ENCODE measurements at regions not wholly inside any gene's neighbourhood (a gene's known extent, or its start where the extent isn't known, plus 50 kb on each side); places are given as distances from the start of the nearest gene placed in this dataset.

- no peaks in the 10 kb centered on the region for H3K9me3 ChIP-seq
- 80 to 87% methylated on average over 11 of the region's 11 CpGs for WGBS, 2 donors
- no peaks in the 10 kb centered on the region for H3K36me3 ChIP-seq
- H3K27ac ChIP-seq: no peak overlapping the region
- no peak for TF ChIP-seq POLR2A (IDR thresholded peaks at IDR 0.05)
- no peak for TF ChIP-seq CTCF (IDR thresholded peaks at IDR 0.05)
- TF ChIP-seq EP300 (IDR thresholded peaks at IDR 0.05): no peak
- H3K27me3 ChIP-seq: no peaks in the 10 kb centered on the region
- peaks cover 0 to 8% (median 0%) of the 10 kb centered on the region in 4 donors for H3K4me1 ChIP-seq
- no peak overlapping the region for H3K4me3 ChIP-seq
- DNase-seq (ENCODE audit: low spot score in 2 of 2): no peak
These were observed 1145.2 kb downstream of the BRD1 start for GRCh38 chr22:48682504-48682903.

GRCh38 chr22:48680601-48681000 is 1147.1 kb downstream of the BRD1 start:
- TF ChIP-seq POLR2A (IDR thresholded peaks at IDR 0.05): no peak
- no peak for TF ChIP-seq CTCF (IDR thresholded peaks at IDR 0.05)
- TF ChIP-seq EP300 (IDR thresholded peaks at IDR 0.05): no peak
- no peaks in the 10 kb centered on the region for H3K36me3 ChIP-seq
- H3K4me3 ChIP-seq: no peak overlapping the region
- H3K27me3 ChIP-seq: no peaks in the 10 kb centered on the region
- WGBS, 2 donors: 62 to 86% methylated on average over 4 to 10 of the region's 11 CpGs
- peaks cover 0 to 8% (median 0%) of the 10 kb centered on the region in 4 donors for H3K4me1 ChIP-seq
- H3K27ac ChIP-seq: no peak overlapping the region
- H3K9me3 ChIP-seq: no peaks in the 10 kb centered on the region
- no peak for DNase-seq (ENCODE audit: low spot score in 2 of 2)

- 80 to 85% methylated on average over 27 of the region's 28 CpGs for WGBS, 2 donors
- no peak overlapping the region for H3K27ac ChIP-seq
- H3K27me3 ChIP-seq: no peaks in the 10 kb centered on the region
- no peaks in the 10 kb centered on the region for H3K9me3 ChIP-seq
- no peak overlapping the region for H3K4me3 ChIP-seq
- no peak for DNase-seq (ENCODE audit: low spot score in 2 of 2)
- H3K36me3 ChIP-seq: no peaks in the 10 kb centered on the region
- H3K4me1 ChIP-seq: peaks cover 0 to 8% (median 0%) of the 10 kb centered on the region in 4 donors
- TF ChIP-seq EP300 (IDR thresholded peaks at IDR 0.05) (no peak), CTCF (IDR thresholded peaks at IDR 0.05) (no peak), POLR2A (IDR thresholded peaks at IDR 0.05) (no peak)
These were observed 1147.8 kb downstream of the BRD1 start for GRCh38 chr22:48679656-48680555.

DNA sequence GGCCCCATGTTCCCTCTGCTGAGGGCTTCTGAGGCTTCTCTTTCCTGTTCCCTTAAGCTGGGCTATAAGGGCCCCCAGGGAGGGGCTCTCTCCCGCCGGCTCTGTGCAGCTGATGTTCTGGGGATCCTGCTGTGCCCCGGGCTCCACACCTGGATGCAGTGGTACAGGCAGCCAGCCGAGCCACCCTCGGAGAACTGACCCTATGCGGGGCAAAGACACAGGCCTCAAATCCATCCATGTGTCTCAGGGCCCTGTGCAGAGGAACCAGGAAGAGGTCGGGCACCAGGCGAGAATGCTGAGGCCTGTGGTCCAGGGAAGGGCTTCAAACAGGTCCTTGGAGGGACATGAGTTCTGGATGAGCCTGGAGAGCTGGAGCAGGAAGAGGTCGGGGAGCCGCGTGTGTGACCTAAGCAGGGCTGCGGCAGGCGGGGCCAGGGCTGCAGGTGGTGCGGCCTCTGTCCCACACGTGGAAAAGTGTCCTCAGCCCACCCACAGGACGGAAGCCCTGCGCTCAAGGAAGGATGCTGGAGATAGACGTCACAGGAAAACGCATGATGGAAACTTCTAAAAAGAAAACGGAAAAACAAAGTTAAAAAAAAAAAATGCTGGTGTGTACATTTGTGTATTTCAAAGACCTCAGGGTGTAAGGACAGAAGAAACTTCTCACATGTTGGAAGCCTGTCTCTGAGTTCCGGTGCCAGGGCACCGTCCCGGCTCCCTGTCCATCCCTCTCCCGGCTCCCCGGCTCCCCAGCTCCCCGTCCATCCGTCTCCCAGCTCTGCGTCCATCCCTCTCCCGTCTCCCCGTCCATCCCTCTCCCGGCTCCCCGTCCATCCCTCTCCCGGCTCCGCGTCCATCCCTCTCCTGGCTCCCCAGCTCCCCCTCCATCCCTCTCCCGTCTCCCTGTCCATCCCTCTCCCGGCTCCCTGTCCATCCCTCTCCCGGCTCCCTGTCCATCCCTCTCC is 1149.2 kb downstream of the BRD1 start:
- H3K27me3 ChIP-seq: no peaks in the 10 kb centered on the region
- peaks cover 0 to 3% (median 0%) of the 10 kb centered on the region in 3 donors for H3K36me3 ChIP-seq
- TF ChIP-seq CTCF (IDR thresholded peaks at IDR 0.05): no peak
- no peak for TF ChIP-seq POLR2A (IDR thresholded peaks at IDR 0.05)
- no peaks in the 10 kb centered on the region for H3K4me1 ChIP-seq
- H3K9me3 ChIP-seq: peaks cover 0 to 8% (median 0%) of the 10 kb centered on the region in 4 donors
- DNase-seq (ENCODE audit: low spot score in 2 of 2): no peak
- no peak overlapping the region for H3K4me3 ChIP-seq
- H3K27ac ChIP-seq: no peak overlapping the region
- 79% methylated on average over 38 of the region's 38 CpGs for WGBS, 2 donors

Measured in tibial nerve (tissue), 4 donors.